ENCODE measurements at regions not wholly inside any gene's neighbourhood (a gene's known extent, or its start where the extent isn't known, plus 50 kb on each side); places are given as distances from the start of the nearest gene placed in this dataset.
"Not testable (repeated sequence)": the region's sequence is repeated elsewhere in the genome, so short reads cannot be mapped to it uniquely, and the experiment has no call there.

DNA sequence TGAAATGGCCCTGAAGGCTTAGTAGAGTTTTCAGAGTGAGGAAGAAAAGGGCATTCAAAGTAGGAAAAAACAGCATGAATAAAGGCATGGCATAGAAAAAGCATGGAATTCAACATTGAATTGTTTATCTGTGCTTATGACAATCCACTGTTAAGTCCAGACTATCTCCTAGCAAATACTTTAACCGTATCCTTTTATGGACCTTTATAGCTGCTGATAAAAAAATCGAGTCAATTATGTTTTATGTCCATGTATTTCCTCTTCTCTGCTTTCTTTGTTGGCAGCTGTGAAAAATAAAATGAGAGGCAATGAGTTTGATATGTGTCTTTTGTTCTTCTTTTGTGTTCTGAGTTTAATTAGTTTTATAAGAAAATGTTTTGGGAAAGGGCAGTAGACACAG lies 70.4 kb downstream of the TDRD15 start:
- FAIRE-seq, result no peak

DNA sequence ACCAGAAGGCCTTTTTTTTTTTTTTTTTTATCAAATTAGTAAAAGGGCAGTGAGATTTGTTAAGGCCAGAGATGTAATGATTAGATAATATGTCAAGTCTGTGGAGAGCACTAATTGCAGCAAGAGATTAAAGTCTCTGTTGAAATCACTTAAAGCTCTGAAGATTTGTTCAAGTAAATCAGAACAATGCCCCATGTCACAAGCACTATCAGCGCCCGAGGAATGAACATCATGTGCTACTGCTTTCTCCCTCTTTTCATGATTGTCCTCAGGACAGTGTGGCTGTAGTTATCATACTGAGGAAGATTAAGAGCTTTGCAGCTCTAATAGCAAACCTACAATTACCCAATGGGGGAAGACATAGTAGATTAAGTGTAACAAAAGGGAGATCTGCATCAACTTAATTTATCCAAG lies 71.1 kb downstream of the TDRD15 start:
- no peak for FAIRE-seq

DNA sequence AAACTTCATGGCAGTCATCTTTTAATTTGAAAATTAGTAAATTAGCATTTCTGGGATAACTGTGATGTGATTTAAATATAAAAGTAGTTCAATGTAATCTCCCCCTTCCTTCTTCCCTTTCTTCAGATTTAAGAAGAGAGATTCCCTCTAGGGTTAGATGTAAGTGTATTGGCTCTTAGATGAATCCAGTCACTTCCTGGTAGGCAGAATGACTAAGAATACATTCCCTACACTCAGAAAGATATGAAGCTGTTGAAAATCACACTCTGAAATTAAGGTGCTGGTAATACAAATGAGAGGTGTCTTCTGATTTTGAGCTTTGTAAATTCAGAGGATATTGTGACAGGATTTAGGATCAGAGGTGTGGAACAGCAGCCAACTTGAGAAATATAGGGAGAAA lies 71.6 kb downstream of the TDRD15 start:
- FAIRE-seq, result no peak

DNA sequence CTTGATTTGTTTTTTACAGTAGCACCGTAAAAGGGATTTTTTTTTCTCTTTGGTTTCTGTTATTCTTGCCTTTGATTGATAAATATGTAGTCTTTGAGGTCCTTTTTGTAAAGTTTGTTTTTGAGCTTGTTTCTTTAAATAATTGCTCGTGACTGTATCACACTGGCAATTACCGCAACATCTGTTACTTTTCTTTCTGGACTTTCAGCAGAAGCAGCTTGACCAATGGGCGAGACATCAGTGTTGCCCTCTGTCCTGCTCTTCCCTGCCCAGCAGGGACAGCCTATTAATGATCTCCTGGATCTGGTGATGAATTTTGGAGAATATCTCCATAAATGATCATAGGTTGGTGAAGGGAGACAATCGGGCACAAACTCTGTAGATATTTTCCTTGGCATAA lies 74.9 kb downstream of the TDRD15 start:
- FAIRE-seq, result no peak

DNA sequence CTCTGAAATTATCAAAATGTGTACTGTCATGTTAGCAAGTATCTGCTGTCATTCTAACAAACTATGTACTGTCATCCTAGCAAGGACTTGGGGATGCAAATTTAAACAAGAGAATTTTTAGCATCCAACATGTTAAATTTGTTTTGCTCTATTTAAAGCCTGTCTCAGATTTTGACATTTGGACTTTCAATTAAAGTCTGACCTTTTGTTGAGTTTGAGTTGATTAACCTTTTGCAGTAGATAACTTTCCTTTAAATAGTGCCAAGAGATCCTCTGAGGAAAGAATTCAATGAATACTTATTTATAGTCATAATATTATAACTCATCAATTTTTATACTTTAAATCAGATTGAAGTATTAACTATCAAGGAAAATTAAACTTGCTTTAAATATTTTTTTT lies 80.2 kb downstream of the TDRD15 start:
- FAIRE-seq, result no peak

DNA sequence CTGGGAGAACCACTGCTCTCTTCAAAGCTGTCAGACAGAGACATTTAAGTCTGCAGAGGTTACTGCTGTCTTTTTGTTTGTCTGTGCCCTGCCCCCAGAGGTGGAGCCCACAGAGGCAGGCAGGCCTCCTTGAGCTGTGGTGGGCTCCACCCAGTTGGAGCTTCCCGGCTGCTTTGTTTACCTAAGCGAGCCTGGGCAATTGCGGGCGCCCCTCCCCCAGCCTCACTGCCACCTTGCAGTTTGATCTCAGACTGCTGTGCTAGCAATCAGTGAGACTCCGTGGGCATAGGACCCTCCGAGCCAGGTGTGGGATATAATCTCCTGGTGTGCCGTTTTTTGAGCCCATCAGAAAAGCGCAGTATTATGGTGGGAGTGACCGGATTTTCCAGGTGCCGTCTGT lies 90.3 kb downstream of the TDRD15 start:
- not testable (repeated sequence) for FAIRE-seq

DNA sequence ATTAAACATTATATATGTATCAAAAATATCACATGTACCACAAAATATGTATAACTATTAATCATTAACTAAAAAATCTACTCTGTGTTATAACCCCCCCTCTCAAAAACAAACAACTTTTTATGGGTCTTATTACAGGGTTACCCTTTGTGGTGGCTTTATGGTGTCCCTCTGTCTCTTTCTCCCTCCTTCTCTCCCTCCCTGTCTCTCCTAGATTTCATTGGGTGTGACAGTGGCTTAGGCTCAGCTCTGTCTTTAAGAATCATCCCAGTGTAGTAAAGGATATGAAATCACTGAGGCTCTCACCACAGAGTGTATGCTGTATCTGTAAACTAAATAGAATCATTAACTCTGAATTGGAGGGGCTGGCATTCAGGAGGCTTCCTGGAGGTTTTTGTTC lies 93.7 kb downstream of the TDRD15 start:
- FAIRE-seq, result no peak

DNA sequence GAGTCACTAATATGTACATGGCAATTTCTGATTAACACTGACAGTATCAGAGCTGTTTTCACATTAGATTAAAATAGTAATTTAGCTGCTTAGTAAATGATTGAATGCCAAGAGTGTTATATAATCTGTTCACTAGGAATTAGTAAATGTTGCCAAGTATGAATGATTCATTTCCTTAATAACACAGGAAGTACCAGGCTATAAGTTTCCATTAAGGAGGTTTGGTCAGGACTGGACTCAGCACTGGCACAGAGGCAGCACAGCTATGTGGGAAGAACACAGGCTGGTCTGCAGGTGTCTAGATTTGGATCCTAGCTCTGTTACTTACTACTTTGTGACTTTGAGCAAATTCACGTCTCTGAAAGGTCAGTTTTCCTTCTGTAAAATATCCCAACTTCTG lies 97.2 kb downstream of the TDRD15 start:
- no peak for FAIRE-seq

DNA sequence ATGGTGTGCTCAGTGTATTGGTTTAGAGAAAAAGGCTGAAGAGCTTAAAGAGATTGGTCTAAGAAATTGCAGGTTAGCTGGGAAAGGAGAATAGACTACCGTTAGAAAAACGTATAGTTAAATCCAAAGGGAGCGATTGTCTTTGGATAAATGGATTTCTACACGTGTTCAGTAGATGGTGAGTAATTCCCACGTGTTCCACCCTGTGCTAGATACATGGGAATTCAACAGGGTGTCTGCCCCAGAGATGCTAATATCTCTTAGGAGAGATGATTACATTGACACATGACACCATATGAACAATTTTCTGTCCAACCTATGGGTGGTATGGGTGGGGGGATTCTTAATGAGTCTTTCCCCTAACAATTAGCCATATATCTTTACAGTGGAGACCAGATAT lies 99.8 kb downstream of the TDRD15 start:
- FAIRE-seq, result no peak

DNA sequence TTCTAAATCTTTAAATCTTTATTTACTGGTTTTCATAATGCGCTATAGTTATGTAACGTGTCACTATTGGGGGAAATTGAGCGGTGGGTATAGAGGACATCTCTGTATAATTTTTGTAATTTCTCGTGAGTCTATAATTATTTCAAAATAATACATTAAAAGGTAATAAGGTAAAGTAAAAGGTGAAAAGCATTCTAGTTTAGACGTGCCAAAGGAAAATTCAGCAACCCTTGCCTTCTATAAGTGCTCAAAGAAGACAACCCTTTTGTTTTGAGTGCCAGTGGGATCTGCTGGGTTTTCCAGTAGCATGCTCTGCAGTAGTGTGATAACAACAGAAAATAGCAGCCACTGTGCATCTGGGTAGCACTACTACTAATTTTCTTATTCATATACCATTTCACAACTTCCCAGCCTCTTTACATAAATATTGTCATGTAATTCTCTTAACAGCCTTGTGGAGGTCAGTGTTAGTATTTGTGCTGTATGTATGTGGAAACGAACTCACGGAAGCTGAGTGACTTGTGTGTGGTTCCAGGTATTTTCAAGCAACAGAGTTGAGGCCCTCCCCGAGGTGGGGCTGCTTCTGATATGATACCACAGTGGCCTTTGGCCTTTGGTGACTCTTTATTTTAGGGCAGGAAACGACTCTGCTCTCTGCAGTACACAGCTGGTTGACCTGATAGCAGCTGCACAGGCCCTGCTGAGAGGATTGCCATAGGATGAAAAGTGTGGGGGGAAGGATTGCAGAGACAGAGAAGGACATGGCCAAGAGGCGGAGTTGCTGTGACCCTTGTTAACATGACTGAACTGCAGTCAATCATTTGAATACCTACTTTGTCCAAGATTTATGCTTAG lies 104.5 kb downstream of the TDRD15 start:
- no peak for FAIRE-seq

DNA sequence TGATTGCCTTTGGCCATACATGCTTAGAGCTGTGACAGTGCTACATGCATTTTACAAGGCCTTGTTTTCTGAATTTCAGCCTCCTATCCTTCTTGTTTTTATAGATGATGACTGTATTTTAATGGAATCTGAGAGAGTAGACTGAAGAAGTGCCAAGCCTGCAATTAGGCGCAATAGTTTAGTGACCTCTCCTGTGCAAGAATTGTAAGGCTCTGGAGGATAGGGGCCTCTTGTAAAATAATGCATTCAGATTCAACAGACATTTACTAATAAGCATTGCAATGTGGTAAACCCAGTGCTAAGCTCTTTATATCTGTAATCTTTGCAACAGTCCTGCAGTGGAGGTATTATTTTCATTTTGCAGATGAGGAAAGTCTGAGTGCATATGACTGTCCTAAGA lies 105.5 kb downstream of the TDRD15 start:
- FAIRE-seq, result no peak

DNA sequence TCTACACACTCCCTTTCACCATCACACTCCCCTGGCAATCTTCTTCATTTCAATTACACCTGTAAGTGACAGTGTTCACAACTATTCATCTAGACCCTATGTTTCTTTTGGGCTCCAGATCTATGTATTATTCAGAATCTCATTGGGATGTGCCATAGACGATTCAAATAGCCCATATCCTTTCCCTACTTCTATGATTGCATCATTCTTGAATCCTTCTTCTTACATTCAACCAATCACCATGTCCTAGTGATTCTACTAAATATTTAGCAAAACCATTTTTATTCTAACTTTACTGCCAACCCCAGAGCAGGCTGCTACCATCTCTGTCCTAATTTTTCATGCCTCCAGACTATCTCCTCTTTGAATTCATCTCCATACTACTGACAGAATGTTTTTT lies 106.4 kb downstream of the TDRD15 start:
- FAIRE-seq, result no peak

DNA sequence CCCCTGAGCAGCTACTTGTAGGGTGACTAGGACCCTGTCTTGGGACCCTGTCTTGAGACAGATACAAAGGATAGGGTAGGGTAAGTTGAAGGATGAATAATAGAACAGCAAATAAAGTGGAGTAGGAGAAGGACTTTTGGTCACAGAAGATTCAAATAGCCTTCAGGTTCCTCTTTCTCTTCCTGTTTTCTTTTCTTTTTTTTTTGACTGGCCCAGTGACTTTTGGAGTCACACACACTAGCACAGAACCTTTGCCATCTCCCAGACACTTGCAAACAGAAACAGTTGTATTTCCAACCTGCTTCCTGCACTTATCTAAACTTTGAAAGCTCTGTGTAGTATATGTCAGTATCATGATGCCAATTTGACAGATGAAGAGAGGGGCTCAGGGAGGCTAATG lies 108.2 kb downstream of the TDRD15 start:
- no peak for FAIRE-seq

DNA sequence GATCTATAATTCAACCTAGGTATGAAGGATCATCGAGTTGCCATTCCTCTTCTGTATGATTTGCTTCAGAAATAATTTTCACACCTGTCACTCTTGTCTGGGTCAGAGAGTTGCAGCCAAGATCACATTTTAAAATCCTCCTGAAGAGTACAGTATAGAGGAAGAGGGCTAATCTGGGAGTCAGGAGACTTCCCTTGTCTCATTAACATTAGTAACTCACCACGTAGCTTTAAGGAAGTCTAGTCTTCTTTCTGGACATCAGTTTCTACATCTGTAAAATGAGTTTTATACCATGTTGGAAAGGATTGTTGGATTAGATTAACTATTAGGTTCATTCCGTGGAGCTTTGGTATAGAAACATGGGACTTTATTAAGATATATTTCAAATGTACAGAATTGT lies 109.4 kb downstream of the TDRD15 start:
- no peak for FAIRE-seq

DNA sequence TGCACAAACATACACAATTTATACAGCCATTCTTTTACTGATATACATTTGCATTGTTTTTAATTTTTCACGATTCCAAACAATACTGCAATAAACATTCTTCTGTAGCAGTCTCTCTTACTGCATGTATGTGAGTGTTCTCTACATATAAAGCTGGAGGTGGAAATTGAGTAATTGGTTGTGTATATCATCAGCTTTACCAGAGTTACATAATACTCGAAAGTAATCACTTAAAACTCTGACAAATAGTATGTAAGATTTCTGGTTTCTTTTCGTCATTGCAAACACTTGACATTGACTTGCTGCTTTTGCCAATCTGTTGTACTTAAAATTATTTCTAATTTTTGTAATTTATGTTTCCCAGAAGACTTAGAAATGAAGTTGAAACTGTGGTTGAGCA lies 110.2 kb downstream of the TDRD15 start:
- FAIRE-seq, result no peak

DNA sequence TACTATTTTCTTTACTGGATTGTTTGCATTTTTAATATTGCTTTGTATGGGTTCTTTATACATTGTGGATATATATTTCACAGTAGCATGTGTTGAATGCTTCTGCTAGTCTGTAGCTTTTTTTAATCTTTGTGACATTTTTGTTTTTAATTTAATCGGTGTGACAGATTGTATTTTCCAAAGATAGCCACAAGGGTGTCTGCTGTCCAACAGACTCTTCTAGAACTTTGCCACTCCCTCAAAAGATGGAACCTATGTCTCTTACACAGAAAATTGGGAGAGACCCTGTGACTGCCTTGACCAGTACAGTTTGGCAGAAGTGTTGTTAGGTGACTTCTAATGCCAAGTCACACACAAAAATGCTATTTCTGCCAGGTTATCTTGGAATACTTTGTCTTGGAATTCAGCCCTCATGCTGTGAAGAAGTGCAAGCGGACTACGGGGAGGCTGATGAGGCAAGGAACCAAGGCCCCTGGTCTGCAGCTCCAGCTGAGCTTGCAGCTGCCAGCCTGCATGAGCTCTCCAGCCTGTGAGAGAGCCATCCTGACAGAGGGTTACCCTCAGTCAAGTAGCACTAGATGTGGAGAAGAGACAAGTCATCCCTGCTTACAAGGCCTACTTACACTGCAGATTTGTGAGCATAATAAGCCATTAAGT lies 110.8 kb downstream of the TDRD15 start:
- FAIRE-seq, result no peak

DNA sequence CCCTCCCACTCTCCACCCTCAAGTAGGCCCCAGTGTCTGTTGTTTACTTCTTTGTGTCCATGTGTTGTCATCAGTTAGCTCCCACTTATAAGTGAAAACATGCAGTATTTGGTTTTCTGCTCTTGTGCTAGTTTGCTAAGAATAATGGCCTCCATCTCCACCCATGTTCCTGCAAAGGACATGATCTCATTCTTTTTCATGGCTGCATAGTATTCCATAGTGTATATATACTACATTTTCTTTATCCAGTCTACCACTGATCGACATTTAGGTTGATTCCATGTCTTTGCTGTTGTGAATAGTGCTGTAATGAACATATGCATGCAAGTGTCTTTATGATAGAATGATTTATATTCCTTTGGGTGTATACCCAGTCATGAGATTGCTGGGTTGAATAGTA lies 116.0 kb downstream of the TDRD15 start:
- not testable (repeated sequence) for FAIRE-seq

DNA sequence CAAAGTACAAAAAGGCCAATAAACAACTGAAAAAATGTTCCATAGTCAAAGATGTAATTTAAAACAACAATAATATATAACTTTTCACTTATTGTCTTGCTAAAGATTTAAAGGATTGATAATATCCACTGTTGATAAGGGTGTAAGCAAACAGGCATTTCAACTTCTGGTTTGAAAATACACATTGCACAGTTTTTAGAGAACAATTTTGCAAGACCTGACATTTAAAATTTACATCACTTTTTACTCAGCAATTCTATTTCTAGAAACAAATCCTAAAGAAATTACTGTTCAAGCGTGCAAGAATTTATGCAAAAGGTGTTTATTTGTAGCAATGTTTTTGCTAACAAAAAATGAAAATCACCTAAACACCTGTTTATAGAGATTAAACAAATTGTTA lies 120.4 kb downstream of the TDRD15 start:
- FAIRE-seq, result no peak

DNA sequence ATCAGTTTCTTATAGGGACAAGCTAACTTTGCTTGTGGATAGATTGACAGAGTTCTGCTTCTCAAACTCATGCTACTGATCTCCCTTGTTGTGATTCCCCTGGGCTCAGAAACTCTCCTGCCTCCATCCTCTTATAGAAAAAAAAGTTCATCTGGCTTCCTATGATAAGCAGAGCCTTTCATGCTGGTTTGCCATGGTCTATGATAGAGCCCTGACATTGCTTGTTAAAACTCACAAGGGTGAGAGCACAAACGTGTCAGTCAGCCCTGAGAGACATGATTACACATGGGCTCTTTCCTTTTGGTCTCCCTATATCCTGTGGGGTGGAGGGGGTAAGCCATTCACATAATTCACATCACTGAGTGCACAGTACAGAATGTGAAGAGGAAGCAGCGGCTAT lies 121.8 kb downstream of the TDRD15 start:
- no peak for FAIRE-seq

DNA sequence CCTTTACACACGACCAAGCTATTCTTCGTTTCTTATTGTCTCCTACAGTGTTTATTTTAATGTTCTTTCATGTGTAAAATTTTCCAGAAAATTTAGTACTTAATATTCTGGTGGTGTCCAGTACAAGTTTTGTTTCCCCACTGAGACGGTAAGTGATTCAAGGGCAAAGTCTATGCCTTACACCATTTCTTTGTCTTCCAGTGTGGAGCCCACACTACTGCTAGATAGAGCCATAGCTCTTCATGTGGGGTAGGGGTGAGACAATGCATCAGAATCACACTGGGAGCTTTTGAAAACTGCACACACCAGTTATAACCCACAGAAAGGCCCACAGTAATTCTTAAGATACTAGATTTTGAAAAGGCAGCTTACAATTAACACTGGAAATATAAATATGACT lies 125.6 kb downstream of the TDRD15 start:
- FAIRE-seq, result no peak

DNA sequence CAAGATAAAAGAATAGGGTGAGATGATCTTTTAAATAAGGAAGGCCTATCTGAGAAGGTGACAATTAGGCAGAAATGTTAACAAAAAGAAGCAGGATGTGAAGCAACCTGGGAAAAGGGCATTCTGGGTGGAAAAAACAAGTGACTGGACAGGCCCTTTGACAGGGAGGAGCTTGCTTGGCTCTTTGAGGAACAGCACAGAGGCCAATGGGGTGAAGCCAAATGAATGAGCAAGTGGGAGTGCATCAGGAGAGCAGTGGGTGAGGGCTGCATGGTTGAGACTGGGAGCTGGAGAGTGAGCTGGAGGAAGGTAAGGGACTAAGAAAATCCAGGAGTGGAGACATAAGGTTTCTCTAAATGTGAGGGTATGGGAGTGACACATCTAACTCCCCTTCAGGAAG lies 126.9 kb downstream of the TDRD15 start:
- FAIRE-seq, result no peak

DNA sequence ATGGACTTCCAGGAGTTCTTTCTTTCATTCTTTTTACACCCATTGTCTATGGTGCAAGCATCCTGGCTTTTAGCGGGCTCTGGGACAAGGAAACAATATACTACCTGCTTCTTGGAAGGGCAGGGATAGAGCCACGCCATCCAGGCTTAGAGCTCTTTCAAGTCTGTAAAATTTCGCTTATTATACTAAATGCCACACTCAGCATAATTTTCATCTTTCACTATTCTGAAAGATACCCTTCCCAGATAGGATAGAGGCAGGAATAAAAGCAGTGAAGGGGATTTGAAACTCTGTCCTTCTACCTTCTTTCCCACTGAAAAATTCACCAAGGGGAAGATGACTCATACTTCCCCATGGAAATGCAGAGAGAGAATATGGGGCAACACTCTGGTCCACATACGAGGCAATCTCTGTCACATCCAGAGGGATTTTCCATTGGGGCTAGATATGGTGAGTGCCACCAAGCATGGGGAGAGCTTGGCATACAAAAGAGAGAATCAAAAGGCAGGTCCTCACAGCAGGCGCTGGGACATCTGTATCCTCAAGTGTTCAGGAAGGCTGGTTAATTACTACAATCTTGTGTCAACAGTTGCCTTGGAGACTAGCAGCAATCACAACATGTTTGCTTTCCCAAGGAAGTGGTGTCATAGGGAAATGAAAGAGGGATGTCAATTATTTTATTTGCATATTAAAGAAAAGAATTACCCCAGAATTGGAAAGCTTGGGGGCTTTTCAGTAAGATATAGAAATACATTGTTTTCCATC lies 127.6 kb downstream of the TDRD15 start:
- FAIRE-seq, result no peak

DNA sequence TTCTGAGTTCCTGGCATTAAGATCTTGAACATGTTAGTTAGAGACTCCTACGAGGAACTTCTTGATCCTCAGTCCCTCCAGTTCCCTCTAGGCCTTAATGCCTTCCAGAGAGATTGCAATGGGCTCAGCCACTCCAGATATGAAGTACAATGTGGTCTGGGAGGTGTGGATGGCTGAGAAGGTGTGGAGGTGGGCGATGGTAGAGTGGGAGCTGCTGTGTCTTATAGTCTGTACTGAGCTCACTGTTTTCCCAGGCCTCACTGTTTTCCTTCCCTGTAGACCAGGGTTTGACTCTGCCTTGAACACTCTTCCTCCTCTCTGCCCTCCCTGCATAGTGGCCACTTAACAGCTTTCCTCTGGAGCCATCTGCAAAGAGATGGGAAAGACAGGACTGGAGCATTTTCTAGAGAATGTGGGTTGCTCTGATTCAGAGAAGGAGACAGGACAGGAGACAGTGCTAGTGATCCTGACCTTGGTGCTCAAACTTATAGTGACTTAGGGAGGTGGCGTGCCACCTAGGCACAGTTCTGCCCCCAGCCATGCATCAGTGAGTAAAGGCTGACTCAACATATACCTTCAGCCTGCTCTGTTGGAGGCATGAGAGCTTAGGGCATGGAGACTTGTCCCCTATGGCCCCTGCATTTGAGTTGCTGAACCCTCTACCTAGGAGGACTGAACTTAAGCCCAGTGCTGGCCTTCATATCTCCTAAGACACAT lies 129.7 kb downstream of the TDRD15 start:
- FAIRE-seq, result no peak

Data from A204.1 (cell line).